Mesodermal cell (in vitro differentiated cells): ENCODE measurements at regions not wholly inside any gene's neighbourhood (a gene's known extent, or its start where the extent isn't known, plus 50 kb on each side); places are given as distances from the start of the nearest gene placed in this dataset.
"Not testable (repeated sequence)": the region's sequence is repeated elsewhere in the genome, so short reads cannot be mapped to it uniquely, and the experiment has no call there.

Experiments
- H3K27ac ChIP-seq: 2 replicates; pipeline ENCODE4 v1.7.0; 2013; ENCODE audit warnings: mild to moderate bottlenecking, low read depth, low read length, moderate library complexity; ENCODE audit not compliant: severe bottlenecking
- H3K36me3 ChIP-seq: 2 replicates; pipeline ENCODE4 v1.7.1; 2013; ENCODE audit warnings: mild to moderate bottlenecking, low read length, moderate library complexity; ENCODE audit not compliant: control insufficient read depth, insufficient read depth
- H3K4me1 ChIP-seq: one replicate; pipeline ENCODE4 v1.7.1; 2013; ENCODE audit warnings: mild to moderate bottlenecking, low read length; ENCODE audit not compliant: insufficient read depth, control insufficient read depth, poor library complexity, severe bottlenecking
- H3K4me3 ChIP-seq: 2 replicates; pipeline ENCODE4 v1.7.0; 2013; ENCODE audit warnings: low read length, control low read depth, mild to moderate bottlenecking; ENCODE audit not compliant: insufficient read depth, poor library complexity, severe bottlenecking; ENCODE audit errors: extremely low read depth
- H3K9me3 ChIP-seq: 2 replicates; pipeline ENCODE4 v1.7.1; 2013; ENCODE audit warnings: mild to moderate bottlenecking, low read length, moderate library complexity; ENCODE audit not compliant: control insufficient read depth
- WGBS, 2 experiments: methylation state at CpG; one replicate each; pipeline ENCODE4 v1.1.5; 2013; ENCODE audit warnings: missing lambda C conversion rate in 2 of 2; ENCODE audit not compliant: insufficient coverage in 2 of 2; 5-methylcytosine and 5-hydroxymethylcytosine counted together

DNA sequence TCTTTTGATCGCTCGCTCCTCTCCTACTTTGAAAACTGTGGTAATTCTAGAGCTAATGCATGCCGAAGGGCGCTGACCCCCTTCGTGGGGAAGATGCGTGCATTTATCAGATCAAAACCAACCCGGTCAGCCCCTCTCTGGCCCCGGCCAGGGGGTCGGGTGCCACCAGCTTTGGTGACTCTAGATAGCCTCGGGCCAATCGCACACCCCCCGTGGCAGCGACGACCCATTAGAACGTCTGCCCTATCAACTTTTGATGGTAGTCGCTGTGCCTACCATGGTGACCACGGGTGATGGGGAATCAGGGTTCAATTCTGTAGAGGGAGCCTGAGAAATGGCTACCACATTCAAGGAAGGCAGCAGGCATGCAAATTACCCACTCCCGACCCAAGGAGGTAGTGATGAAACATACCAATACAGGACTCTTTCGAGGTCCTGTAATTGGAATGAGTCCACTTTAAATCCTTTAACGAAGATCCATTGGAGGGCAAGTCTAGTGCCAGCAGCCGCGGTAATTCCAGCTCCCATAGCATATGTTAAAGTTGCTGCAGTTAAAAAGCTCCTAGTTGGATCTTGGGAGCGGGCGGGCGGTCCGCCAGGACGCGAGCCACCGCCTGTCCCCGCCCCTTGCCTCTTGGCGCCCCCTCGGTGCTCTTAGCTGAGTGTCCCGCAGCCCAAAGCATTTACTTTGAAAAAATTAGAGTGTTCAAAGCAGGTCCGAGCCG, 3898.2 kb upstream of the OR11H1 start:
- WGBS, 2 experiments = 83 to 87% methylated on average over 35 of the region's 35 CpGs
- H3K4me3 ChIP-seq = no peak overlapping the region
- H3K9me3 ChIP-seq = peaks cover 59% of the 10 kb centered on the region
- no peaks in the 10 kb centered on the region for H3K36me3 ChIP-seq
- H3K4me1 ChIP-seq = no peaks in the 10 kb centered on the region
- H3K27ac ChIP-seq = no peak overlapping the region

DNA sequence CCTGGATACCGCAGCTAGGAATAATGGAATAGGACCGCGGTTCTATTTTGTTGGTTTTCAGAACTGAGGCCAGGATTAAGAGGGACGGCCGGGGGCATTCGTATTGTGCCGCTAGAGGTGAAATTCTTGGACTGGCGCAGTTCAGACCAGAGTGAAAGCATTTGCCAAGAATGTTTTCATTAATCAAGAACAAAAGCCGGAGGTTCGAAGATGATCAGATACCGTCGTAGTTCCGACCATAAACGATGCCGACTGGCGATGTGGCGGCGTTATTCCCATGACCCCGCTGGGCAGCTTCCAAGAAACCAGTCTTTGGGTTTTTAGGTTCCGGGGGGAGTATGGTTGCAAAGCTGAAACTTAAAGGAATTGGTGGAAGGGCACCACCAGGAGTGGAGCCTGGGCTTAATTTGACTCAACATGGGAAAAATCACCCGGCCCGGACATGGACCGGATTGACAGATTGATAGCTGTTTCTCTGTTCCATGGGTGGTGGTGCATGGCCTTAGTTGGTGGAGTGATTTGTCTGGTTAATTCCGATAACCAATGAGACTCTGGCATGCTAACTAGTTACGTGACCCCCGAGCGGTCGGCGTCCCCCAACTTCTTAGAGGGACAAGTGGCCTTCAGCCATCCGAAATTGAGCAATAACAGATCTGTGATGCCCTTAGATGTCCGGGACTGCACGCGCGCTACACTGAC, 3897.5 kb upstream of the OR11H1 start:
- H3K4me1 ChIP-seq, H3K27ac ChIP-seq, H3K36me3 ChIP-seq, H3K4me3 ChIP-seq: not testable (repeated sequence)
- WGBS, 2 experiments = 89 to 94% methylated on average over 34 of the region's 34 CpGs
- peaks cover 52% of the 10 kb centered on the region for H3K9me3 ChIP-seq
